ENCODE measurements at regions not wholly inside any gene's neighbourhood (a gene's known extent, or its start where the extent isn't known, plus 50 kb on each side); places are given as distances from the start of the nearest gene placed in this dataset.

GRCh38 chr16:35140293-35140986 lies 1681.0 kb downstream of the TP53TG3F start:
- peaks cover 17% of the 10 kb centered on the region for H3K9me3 ChIP-seq (ENCODE audit: low read depth, low read length, poor library complexity, severe bottlenecking)
- H3K4me1 ChIP-seq (ENCODE audit: insufficient read depth, low read length, poor library complexity, severe bottlenecking) = no peaks in the 10 kb centered on the region
- CTCF ChIA-PET = no interaction called here
- H3K27ac ChIP-seq (ENCODE audit: low read depth, low read length, poor library complexity, severe bottlenecking) = no peak overlapping the region
- POLR2A ChIA-PET (ENCODE audit: low non-redundant PET) = no interaction called here
- H3K36me3 ChIP-seq (ENCODE audit: insufficient read depth, low read length, poor library complexity, severe bottlenecking) = no peaks in the 10 kb centered on the region
- no peaks in the 10 kb centered on the region for H3K27me3 ChIP-seq (replicated peaks; ENCODE audit: insufficient read depth, low read depth, low read length, poor library complexity)
- no peak for DNase-seq (ENCODE audit: low spot score)
- BruUV-seq (replicated peaks) = no TSS peak
- no peak overlapping the region for H3K4me3 ChIP-seq (ENCODE audit: low read depth, low read length, poor library complexity, severe bottlenecking)
- intact Hi-C loops (cut with micrococcal nuclease; ENCODE audit: unreplicated experiment) = no loop called here
- TF ChIP-seq CTCF (conservative IDR thresholded peaks at IDR 0.05; ENCODE audit: low read depth, low read length) (no peak), EZH2 (IDR thresholded peaks at IDR 0.05; ENCODE audit: borderline replicate concordance, low read depth, low read length, poor library complexity, severe bottlenecking) (no peak)

GRCh38 chr16:35141303-35141702 lies 1681.9 kb downstream of the TP53TG3F start:
- Histone ChIP-seq H3K9me3 (ENCODE audit: low read depth, low read length, poor library complexity, severe bottlenecking) (peaks cover 17% of the 10 kb centered on the region), H3K36me3 (ENCODE audit: insufficient read depth, low read length, poor library complexity, severe bottlenecking) (no peaks in the 10 kb centered on the region), H3K4me1 (ENCODE audit: insufficient read depth, low read length, poor library complexity, severe bottlenecking) (no peaks in the 10 kb centered on the region), H3K4me3 (ENCODE audit: low read depth, low read length, poor library complexity, severe bottlenecking) (no peak overlapping the region), H3K27ac (ENCODE audit: low read depth, low read length, poor library complexity, severe bottlenecking) (no peak overlapping the region), H3K27me3 (replicated peaks; ENCODE audit: insufficient read depth, low read depth, low read length, poor library complexity) (no peaks in the 10 kb centered on the region)
- intact Hi-C loops (cut with micrococcal nuclease; ENCODE audit: unreplicated experiment) = no loop called here
- no TSS peak for BruUV-seq (replicated peaks)
- TF ChIP-seq CTCF (conservative IDR thresholded peaks at IDR 0.05; ENCODE audit: low read depth, low read length) (no peak), EZH2 (IDR thresholded peaks at IDR 0.05; ENCODE audit: borderline replicate concordance, low read depth, low read length, poor library complexity, severe bottlenecking) (no peak)
- CTCF ChIA-PET = no interaction called here
- POLR2A ChIA-PET (ENCODE audit: low non-redundant PET) = no interaction called here
- no peak for DNase-seq (ENCODE audit: low spot score)

GRCh38 chr16:35142147-35142808 lies 1682.9 kb downstream of the TP53TG3F start:
- ChIA-PET POLR2A (ENCODE audit: low non-redundant PET) (no interaction called here), CTCF (no interaction called here)
- BruUV-seq (replicated peaks) = no TSS peak

More at GRCh38 chr16:35142147-35142808, 1682.9 kb downstream of the TP53TG3F start:
- Histone ChIP-seq H3K4me3 (ENCODE audit: low read depth, low read length, poor library complexity, severe bottlenecking) (no peak overlapping the region), H3K36me3 (ENCODE audit: insufficient read depth, low read length, poor library complexity, severe bottlenecking) (no peaks in the 10 kb centered on the region), H3K27me3 (replicated peaks; ENCODE audit: insufficient read depth, low read depth, low read length, poor library complexity) (no peaks in the 10 kb centered on the region), H3K4me1 (ENCODE audit: insufficient read depth, low read length, poor library complexity, severe bottlenecking) (no peaks in the 10 kb centered on the region), H3K9me3 (ENCODE audit: low read depth, low read length, poor library complexity, severe bottlenecking) (peaks cover 19% of the 10 kb centered on the region), H3K27ac (ENCODE audit: low read depth, low read length, poor library complexity, severe bottlenecking) (no peak overlapping the region)
- intact Hi-C loops (cut with micrococcal nuclease; ENCODE audit: unreplicated experiment) = no loop called here
- TF ChIP-seq EZH2 (IDR thresholded peaks at IDR 0.05; ENCODE audit: borderline replicate concordance, low read depth, low read length, poor library complexity, severe bottlenecking) = no peak
- no peak for TF ChIP-seq CTCF (conservative IDR thresholded peaks at IDR 0.05; ENCODE audit: low read depth, low read length)
- no peak for DNase-seq (ENCODE audit: low spot score)
